Kidney glomerular epithelial cell (primary cell): ENCODE measurements at regions not wholly inside any gene's neighbourhood (a gene's known extent, or its start where the extent isn't known, plus 50 kb on each side); places are given as distances from the start of the nearest gene placed in this dataset.
"Not testable (repeated sequence)": the region's sequence is repeated elsewhere in the genome, so short reads cannot be mapped to it uniquely, and the experiment has no call there.

Experiments
- DNase-seq: peaks from one replicate; lab custom pipeline; 2025; lab: John Stamatoyannopoulos, UW

- DNase-seq: no peak
Observed at GRCh38 chr4:60879135-60879701, 320.9 kb upstream of the ADGRL3 start.

- no peak for DNase-seq
Observed at GRCh38 chr4:60884587-60884986, 315.5 kb upstream of the ADGRL3 start.

GRCh38 chr4:60885011-60885410 is 315.1 kb upstream of the ADGRL3 start:
- no peak for DNase-seq

- DNase-seq: no peak
Observed at GRCh38 chr4:60890743-60891142, 309.4 kb upstream of the ADGRL3 start.

GRCh38 chr4:60891947-60892346 is 308.2 kb upstream of the ADGRL3 start:
- DNase-seq: no peak

- no peak for DNase-seq
Observed at GRCh38 chr4:60897415-60897814, 302.7 kb upstream of the ADGRL3 start.

GRCh38 chr4:60905162-60905561 is 295.0 kb upstream of the ADGRL3 start:
- no peak for DNase-seq

GRCh38 chr4:60911127-60911526 is 289.0 kb upstream of the ADGRL3 start:
- no peak for DNase-seq

- DNase-seq: no peak
Observed at GRCh38 chr4:60913002-60913401, 287.1 kb upstream of the ADGRL3 start.

- no peak for DNase-seq
Observed at GRCh38 chr4:60913671-60914070, 286.5 kb upstream of the ADGRL3 start.

GRCh38 chr4:60921735-60922134 is 278.4 kb upstream of the ADGRL3 start:
- not testable (repeated sequence) for DNase-seq

- DNase-seq: no peak
Observed at GRCh38 chr4:60923075-60923474, 277.1 kb upstream of the ADGRL3 start.

GRCh38 chr4:60926624-60927023 is 273.5 kb upstream of the ADGRL3 start:
- DNase-seq: no peak

- no peak for DNase-seq
Observed at GRCh38 chr4:60930866-60931265, 269.3 kb upstream of the ADGRL3 start.

GRCh38 chr4:60934566-60935295 is 265.4 kb upstream of the ADGRL3 start:
- no peak for DNase-seq

- DNase-seq: no peak
Observed at GRCh38 chr4:60938181-60938580, 261.9 kb upstream of the ADGRL3 start.

- no peak for DNase-seq
Observed at GRCh38 chr4:60938621-60939020, 261.5 kb upstream of the ADGRL3 start.

GRCh38 chr4:60944060-60944459 is 256.1 kb upstream of the ADGRL3 start:
- DNase-seq: no peak

GRCh38 chr4:60945641-60946040 is 254.5 kb upstream of the ADGRL3 start:
- no peak for DNase-seq

GRCh38 chr4:60948008-60948407 is 252.1 kb upstream of the ADGRL3 start:
- DNase-seq: no peak

- DNase-seq: no peak
Observed at GRCh38 chr4:60952921-60953320, 247.2 kb upstream of the ADGRL3 start.

- DNase-seq: no peak
Observed at GRCh38 chr4:60953826-60954225, 246.3 kb upstream of the ADGRL3 start.

GRCh38 chr4:60962286-60962685 is 237.8 kb upstream of the ADGRL3 start:
- no peak for DNase-seq

GRCh38 chr4:60981534-60981933 is 218.6 kb upstream of the ADGRL3 start:
- no peak for DNase-seq
